ENCODE measurements at regions not wholly inside any gene's neighbourhood (a gene's known extent, or its start where the extent isn't known, plus 50 kb on each side); places are given as distances from the start of the nearest gene placed in this dataset.
A peak's percentile ranks its signal among the peaks of the same experiment; 100 is the strongest.

DNA sequence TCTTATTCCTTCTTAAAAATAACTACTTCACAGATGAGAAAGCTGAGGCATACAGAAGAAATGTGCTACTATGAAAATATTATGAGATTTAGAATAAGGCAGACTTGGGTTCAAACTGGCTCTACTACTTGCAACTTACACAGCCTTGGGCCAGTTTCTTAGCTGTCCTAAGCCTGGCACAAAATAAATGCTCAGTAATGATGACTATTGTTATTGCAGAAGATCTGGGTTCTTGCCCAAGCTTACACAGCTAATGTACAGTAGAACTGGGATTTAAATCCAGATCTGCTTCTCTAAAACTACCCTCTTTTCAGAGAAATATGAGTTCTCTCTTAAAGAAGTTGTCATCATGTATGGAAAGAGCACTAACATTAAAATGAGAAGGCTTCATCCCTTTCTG is 228.2 kb upstream of the TPRG1 start:
- TF ChIP-seq, protein P1, sequence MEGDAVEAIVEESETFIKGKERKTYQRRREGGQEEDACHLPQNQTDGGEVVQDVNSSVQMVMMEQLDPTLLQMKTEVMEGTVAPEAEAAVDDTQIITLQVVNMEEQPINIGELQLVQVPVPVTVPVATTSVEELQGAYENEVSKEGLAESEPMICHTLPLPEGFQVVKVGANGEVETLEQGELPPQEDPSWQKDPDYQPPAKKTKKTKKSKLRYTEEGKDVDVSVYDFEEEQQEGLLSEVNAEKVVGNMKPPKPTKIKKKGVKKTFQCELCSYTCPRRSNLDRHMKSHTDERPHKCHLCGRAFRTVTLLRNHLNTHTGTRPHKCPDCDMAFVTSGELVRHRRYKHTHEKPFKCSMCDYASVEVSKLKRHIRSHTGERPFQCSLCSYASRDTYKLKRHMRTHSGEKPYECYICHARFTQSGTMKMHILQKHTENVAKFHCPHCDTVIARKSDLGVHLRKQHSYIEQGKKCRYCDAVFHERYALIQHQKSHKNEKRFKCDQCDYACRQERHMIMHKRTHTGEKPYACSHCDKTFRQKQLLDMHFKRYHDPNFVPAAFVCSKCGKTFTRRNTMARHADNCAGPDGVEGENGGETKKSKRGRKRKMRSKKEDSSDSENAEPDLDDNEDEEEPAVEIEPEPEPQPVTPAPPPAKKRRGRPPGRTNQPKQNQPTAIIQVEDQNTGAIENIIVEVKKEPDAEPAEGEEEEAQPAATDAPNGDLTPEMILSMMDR (conservative IDR thresholded peaks at IDR 0.05): no peak
- no peak overlapping the region for H3K4me3 ChIP-seq (ENCODE audit: low read length)
- H3K36me3 Mint-ChIP-seq (ENCODE audit: low read depth): no peaks in the 10 kb centered on the region
- H3K9me3 ChIP-seq (ENCODE audit: control insufficient read depth, low read length): no peaks in the 10 kb centered on the region
- H3K4me1 ChIP-seq (ENCODE audit: control insufficient read depth, insufficient read depth, low read length): no peaks in the 10 kb centered on the region
- H3K27me3 ChIP-seq (ENCODE audit: control insufficient read depth, insufficient read depth, low read length, poor library complexity, severe bottlenecking): peaks cover 11% of the 10 kb centered on the region
- H3K4me1 Mint-ChIP-seq: peaks cover 3% of the 10 kb centered on the region
- H3K27ac Mint-ChIP-seq: no peak overlapping the region
- no peak overlapping the region for H3K9ac ChIP-seq (ENCODE audit: extremely low read depth, low read length, poor library complexity, severe bottlenecking)
- H3K27me3 Mint-ChIP-seq (ENCODE audit: insufficient read depth): peaks cover 23% of the 10 kb centered on the region
- H3K4me3 Mint-ChIP-seq: no peak overlapping the region
- H3K27ac ChIP-seq (ENCODE audit: low read depth, low read length): no peak overlapping the region
- no peaks in the 10 kb centered on the region for H3K9me3 Mint-ChIP-seq
- H3K36me3 ChIP-seq (ENCODE audit: control insufficient read depth, insufficient read depth, low read length): no peaks in the 10 kb centered on the region
- no peak for DNase-seq

DNA sequence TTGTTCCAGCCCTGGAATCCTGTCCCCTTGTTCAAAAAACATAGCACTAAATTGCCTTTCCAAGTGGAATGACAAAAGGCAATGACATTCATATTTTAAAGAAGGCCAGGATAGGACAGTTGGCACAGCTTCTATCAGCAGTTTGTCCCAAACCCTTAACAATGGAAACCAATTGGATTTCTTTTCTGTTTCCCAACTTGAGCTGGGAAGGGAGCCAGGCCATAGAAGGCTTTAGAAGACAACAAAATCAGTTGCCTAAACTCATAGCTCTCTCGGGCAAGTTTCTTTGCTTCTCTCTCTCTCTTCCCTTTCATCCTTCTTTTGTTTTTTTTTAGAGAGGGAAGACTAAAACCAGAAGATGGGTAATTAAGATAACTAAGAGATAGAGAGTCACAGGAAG is 227.7 kb upstream of the TPRG1 start:
- H3K9me3 ChIP-seq (ENCODE audit: control insufficient read depth, low read length): no peaks in the 10 kb centered on the region
- TF ChIP-seq, protein P1 (conservative IDR thresholded peaks at IDR 0.05): no peak
- peaks cover 16% of the 10 kb centered on the region for H3K27me3 ChIP-seq (ENCODE audit: control insufficient read depth, insufficient read depth, low read length, poor library complexity, severe bottlenecking)
- no peak overlapping the region for H3K27ac ChIP-seq (ENCODE audit: low read depth, low read length)
- H3K4me1 ChIP-seq (ENCODE audit: control insufficient read depth, insufficient read depth, low read length): no peaks in the 10 kb centered on the region
- Mint-ChIP-seq H3K4me1 (peaks cover 7% of the 10 kb centered on the region), H3K4me3 (no peak overlapping the region), H3K27ac (no peak overlapping the region), H3K27me3 (ENCODE audit: insufficient read depth) (peaks cover 28% of the 10 kb centered on the region), H3K36me3 (ENCODE audit: low read depth) (no peaks in the 10 kb centered on the region), H3K9me3 (no peaks in the 10 kb centered on the region)
- DNase-seq: no peak
- whole genome bisulfite sequencing, 2 experiments (ENCODE audit: insufficient coverage in 1 of 2, insufficient read length in 1 of 2): 71% methylated on average over 1 of the region's 1 CpG; no CpG with 5 or more reads in 1 of the 2 experiments
- no peak overlapping the region for H3K4me3 ChIP-seq (ENCODE audit: low read length)
- no peak overlapping the region for H3K9ac ChIP-seq (ENCODE audit: extremely low read depth, low read length, poor library complexity, severe bottlenecking)
- H3K36me3 ChIP-seq (ENCODE audit: control insufficient read depth, insufficient read depth, low read length): no peaks in the 10 kb centered on the region

DNA sequence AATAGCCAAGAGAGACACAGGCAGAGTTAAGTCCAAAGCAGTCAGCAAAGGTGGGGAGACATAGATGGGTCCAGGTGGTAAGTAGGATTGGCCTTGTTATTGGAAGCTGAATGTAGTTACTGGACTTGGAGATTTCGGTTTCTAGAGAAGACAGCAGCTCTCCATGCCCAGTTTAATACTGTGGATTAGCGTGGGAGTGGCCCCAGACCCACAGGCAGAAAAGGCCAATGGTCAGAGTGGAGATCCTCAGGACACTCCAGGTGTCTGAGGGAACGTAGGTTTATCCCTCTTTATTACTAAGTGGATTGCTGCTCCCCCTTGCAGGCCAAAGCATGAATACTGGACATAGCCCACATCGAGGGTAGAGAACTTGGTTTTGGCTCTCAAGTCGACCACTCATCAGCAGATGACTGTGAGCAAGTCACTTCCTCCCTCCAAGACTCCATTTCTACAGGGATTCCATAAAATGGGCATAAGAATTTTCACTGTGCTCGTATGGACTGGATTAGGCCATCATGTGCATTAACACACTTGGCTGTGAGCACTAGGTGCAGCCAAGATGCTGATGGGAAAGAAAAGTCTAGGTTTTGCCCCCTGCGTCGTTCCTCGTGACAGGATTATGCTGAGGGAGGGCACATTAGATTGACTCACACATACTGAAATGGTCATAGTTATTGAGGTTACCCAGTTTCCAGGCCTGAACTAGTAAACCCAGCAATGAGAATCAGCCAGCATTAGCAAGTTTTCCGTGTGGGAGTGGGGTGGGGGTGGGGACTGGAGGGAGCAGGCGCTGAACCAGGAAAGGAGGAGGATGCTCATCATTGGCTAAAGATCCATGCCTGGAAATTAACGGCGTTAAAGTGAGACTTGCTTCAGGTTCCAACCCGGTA is 225.2 kb upstream of the TPRG1 start:
- Mint-ChIP-seq H3K4me1 (peaks cover 7% of the 10 kb centered on the region), H3K9me3 (no peaks in the 10 kb centered on the region), H3K27me3 (ENCODE audit: insufficient read depth) (peaks cover 40% of the 10 kb centered on the region), H3K36me3 (ENCODE audit: low read depth) (no peaks in the 10 kb centered on the region), H3K27ac (no peak overlapping the region), H3K4me3 (peak overlapping the region; percentile 67)
- Histone ChIP-seq H3K4me3 (ENCODE audit: low read length) (peak overlapping the region; percentile 78), H3K9ac (ENCODE audit: extremely low read depth, low read length, poor library complexity, severe bottlenecking) (peak overlapping the region; percentile 44), H3K27ac (ENCODE audit: low read depth, low read length) (no peak overlapping the region), H3K36me3 (ENCODE audit: control insufficient read depth, insufficient read depth, low read length) (no peaks in the 10 kb centered on the region), H3K4me1 (ENCODE audit: control insufficient read depth, insufficient read depth, low read length) (no peaks in the 10 kb centered on the region), H3K27me3 (ENCODE audit: control insufficient read depth, insufficient read depth, low read length, poor library complexity, severe bottlenecking) (peaks cover 19% of the 10 kb centered on the region), H3K9me3 (ENCODE audit: control insufficient read depth, low read length) (no peaks in the 10 kb centered on the region)
- TF ChIP-seq, protein P1 (conservative IDR thresholded peaks at IDR 0.05): no peak
- no peak for DNase-seq
- 82 to 90% methylated on average over 14 of the region's 14 CpGs for WGBS, 2 experiments (ENCODE audit: insufficient coverage in 1 of 2, insufficient read length in 1 of 2)

Data from endodermal cell (in vitro differentiated cells).